ENCODE measurements at regions not wholly inside any gene's neighbourhood (a gene's known extent, or its start where the extent isn't known, plus 50 kb on each side); places are given as distances from the start of the nearest gene placed in this dataset.
"Not testable (repeated sequence)": the region's sequence is repeated elsewhere in the genome, so short reads cannot be mapped to it uniquely, and the experiment has no call there.

- TF ChIP-seq, protein P1, sequence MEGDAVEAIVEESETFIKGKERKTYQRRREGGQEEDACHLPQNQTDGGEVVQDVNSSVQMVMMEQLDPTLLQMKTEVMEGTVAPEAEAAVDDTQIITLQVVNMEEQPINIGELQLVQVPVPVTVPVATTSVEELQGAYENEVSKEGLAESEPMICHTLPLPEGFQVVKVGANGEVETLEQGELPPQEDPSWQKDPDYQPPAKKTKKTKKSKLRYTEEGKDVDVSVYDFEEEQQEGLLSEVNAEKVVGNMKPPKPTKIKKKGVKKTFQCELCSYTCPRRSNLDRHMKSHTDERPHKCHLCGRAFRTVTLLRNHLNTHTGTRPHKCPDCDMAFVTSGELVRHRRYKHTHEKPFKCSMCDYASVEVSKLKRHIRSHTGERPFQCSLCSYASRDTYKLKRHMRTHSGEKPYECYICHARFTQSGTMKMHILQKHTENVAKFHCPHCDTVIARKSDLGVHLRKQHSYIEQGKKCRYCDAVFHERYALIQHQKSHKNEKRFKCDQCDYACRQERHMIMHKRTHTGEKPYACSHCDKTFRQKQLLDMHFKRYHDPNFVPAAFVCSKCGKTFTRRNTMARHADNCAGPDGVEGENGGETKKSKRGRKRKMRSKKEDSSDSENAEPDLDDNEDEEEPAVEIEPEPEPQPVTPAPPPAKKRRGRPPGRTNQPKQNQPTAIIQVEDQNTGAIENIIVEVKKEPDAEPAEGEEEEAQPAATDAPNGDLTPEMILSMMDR (IDR thresholded peaks at IDR 0.05; ENCODE audit: borderline replicate concordance, insufficient read depth, low read depth, low read length): no peak
- H3K4me3 ChIP-seq (ENCODE audit: low read depth, low read length): no peak overlapping the region
These were observed 230.1 kb downstream of the DLEU7 start for GRCh38 chr13:50613356-50613831.

DNA sequence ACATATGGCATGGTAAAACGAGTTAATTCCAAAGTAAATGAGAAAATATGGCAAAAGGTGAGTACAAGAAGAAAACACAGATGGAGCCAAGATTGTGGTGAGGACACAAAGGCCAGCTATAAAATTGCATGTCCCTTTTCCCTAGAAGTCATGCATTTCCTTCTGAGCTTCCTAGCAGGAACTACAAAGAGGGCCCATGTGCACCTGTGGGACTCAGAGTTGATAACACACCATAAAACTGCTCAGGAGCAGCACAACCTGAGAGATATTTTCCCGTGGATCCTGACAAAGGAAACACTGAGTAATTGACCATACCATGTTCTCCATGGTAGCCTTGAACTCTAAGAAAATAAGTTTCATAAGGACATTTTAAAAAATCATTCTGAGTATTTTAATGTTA is 228.3 kb downstream of the DLEU7 start:
- TF ChIP-seq, protein P1 (IDR thresholded peaks at IDR 0.05; ENCODE audit: borderline replicate concordance, insufficient read depth, low read depth, low read length): no peak

DNA sequence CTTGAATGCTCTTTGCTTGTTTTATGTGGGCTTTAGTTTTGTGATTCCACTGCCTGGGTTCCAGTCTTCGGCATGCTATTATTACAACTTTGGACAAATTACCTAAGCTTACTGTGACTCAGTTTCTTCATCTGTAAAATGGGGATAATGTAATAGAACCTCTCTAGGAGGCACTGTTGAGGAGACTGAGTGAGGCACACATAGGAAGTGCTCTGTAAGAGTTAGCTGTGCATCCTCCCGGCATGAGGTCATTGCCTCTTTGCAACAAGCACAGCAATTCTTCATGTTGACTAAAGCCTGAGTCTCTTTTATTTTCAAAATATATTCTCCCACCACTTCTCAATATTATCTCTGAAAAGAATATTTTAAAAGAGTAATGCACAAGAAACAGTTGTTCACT is 227.4 kb downstream of the DLEU7 start:
- H3K4me3 ChIP-seq (ENCODE audit: low read depth, low read length): no peak overlapping the region
- TF ChIP-seq, protein P1 (IDR thresholded peaks at IDR 0.05; ENCODE audit: borderline replicate concordance, insufficient read depth, low read depth, low read length): no peak

More for the DNA sequence above, 228.3 kb downstream of the DLEU7 start:
- H3K4me3 ChIP-seq (ENCODE audit: low read depth, low read length): no peak overlapping the region

DNA sequence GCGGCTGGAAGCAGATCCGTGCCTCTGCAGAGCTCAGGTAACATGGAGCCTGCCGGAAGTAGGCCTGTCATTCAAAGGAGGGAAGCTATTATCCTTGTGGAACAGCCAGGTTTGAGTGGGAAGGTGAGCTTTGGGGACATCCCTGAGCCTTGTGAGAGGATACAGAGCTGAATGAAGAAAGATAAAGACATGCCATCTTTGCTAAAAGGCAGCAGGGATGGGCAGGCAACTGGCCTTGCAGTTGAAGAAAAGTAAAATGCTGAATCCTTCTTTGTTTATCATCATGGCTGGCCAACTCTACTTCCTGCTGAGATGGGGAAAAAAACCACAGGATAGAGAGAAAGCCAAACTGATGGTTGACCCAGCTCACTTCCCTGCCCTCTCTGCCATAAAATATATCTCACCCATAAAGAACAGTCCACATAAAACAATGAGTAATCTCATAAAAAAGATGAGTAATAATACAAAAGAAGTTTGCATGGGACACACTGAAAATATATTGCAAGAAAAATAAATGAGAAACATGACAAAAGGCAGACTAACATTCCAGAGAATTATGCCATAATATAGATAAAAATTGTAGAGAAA is 226.3 kb downstream of the DLEU7 start:
- no peak overlapping the region for H3K4me3 ChIP-seq (ENCODE audit: low read depth, low read length)
- TF ChIP-seq, protein P1 (IDR thresholded peaks at IDR 0.05; ENCODE audit: borderline replicate concordance, insufficient read depth, low read depth, low read length): no peak

- no peak overlapping the region for H3K4me3 ChIP-seq (ENCODE audit: low read depth, low read length)
- TF ChIP-seq, protein P1 (IDR thresholded peaks at IDR 0.05; ENCODE audit: borderline replicate concordance, insufficient read depth, low read depth, low read length): no peak
These were observed 225.3 kb downstream of the DLEU7 start for GRCh38 chr13:50618206-50618605.

DNA sequence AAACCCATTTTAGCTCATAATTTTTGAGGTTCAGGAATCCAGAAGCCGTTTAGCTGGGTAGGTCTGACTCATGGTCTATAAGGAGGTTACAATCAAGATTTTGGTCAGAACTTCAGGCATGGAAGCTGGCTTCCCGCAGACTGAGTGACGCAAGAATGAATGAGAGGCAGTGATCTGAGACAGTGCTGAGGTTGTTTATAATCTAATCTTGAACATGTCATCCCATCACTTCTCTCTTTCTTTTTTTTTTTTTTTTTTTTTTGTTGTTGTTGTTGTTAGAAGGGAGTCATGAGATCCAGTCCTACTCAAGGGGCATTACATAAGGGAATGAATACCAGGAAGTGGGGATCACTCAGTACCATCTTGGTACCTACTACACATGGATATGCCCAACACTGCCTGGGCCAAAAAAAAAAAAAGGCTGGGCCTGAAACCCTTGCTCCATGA is 217.4 kb downstream of the DLEU7 start:
- no peak overlapping the region for H3K4me3 ChIP-seq (ENCODE audit: low read depth, low read length)
- TF ChIP-seq, protein P1 (IDR thresholded peaks at IDR 0.05; ENCODE audit: borderline replicate concordance, insufficient read depth, low read depth, low read length): no peak

- TF ChIP-seq, protein P1 (IDR thresholded peaks at IDR 0.05; ENCODE audit: borderline replicate concordance, insufficient read depth, low read depth, low read length): no peak
These were observed 216.4 kb downstream of the DLEU7 start for GRCh38 chr13:50627111-50627510.

DNA sequence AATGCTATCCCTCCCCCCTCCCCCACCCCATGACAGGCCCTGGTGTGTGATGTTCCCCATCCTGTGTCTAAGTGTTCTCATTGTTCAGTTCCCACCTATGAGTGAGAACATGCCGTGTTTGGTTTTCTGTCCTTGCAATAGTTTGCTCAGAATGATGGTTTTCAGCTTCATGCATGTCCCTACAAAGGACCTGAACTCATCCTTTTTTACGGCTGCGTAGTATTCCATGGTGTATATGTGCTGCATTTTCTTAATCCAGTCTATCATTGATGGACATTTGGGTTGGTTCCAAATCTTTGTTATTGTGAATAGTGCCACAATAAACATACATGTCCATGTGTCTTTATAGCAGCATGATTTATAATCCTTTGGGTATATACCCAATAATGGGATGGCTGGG is 215.0 kb downstream of the DLEU7 start:
- H3K4me3 ChIP-seq (ENCODE audit: low read depth, low read length): not testable (repeated sequence)

More at GRCh38 chr13:50627111-50627510, 216.4 kb downstream of the DLEU7 start:
- H3K4me3 ChIP-seq (ENCODE audit: low read depth, low read length): no peak overlapping the region
